T-helper 2 cell treated with Interferon-gamma antibody and Interleukin-4, amounts not matched to agents 100 ng/mL and 5 ng/mL, for 36 hours (primary cell): ENCODE measurements at regions not wholly inside any gene's neighbourhood (a gene's known extent, or its start where the extent isn't known, plus 50 kb on each side); places are given as distances from the start of the nearest gene placed in this dataset.
"Not testable (repeated sequence)": the region's sequence is repeated elsewhere in the genome, so short reads cannot be mapped to it uniquely, and the experiment has no call there.

Experiments used
- intact Hi-C: fragments of 100-400 bp; cut with micrococcal nuclease; formaldehyde crosslinking; loops from one replicate; pipeline ENCODE4 v1.15.1; 2023

DNA sequence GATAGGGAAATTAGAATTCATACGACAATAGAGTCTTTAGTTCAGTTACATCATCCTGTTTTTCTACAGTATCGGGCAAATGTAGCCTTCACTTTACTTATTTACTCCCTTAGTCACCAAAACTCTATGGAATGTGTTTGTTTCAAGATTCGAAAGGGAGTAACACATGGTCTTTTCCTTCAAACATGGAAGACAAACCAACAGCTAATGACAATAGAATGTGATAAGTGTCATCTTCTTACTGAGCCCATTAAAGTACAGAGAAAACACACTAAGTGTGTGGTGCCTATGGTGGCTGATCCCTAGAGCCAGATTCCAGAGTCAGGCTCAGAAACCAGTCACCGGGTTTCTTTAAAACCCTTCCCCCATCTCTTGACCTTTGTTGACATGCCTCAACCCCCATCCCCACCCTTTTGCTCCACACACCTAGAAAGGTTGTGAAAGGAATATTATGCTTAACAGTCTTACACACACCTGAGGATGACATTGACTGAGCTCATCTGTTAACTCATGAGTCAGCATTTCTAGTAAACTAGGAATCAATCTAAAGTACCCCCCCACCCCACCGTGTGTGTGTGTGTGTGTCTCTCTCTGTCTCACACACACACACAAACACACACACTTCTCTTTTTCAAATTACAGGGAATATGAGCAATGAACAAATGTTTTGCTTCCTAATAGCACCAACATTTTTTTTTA lies 549.6 kb upstream of the CCDC54 start:
- intact Hi-C loops: loop anchor here (5.0 kb wide), 1 partner anchor 1460 kb away; the partner anchor contains the start of gene ALCAM

DNA sequence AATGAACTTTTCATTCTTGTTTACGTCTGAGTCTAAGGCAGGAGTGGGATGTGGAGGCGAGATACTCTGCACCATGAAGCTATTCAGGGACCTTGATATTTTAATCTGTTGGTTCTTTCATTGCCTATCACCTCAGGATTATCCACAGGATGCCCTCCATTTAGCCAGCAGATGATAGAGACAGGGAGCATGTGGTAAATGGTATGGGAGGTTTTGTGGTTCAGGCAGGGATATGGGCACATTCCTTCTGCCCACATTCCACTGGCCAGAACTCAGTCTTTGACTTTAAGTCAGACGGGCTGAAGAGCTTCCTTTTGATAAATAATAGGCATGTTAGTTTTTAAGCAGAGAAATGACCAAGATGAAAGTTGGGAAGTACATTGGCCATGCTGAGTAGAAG lies 548.0 kb upstream of the CCDC54 start:
- intact Hi-C loops: loop anchor here (5.0 kb wide), 1 partner anchor 1462 kb away; the partner anchor contains the start of gene ALCAM

DNA sequence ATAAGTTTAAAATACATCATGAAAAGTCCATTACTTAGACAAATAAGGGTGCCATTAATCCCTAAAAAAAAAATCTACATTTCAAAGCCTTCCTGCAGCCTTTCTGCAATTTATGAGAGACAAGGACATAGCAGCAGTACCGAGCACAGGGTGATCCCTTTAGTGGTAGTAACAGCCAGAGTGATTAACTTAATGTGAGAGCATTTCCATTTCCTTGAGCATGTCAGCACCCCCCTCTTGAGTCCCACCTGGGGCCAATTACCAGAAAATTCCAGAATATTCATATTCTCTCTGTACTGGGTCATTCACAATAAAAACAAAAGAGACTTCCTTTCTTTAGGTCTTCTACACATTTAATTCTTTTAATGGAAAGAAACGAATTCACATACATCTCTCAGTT lies 546.9 kb upstream of the CCDC54 start:
- intact Hi-C loops: no loop called here

DNA sequence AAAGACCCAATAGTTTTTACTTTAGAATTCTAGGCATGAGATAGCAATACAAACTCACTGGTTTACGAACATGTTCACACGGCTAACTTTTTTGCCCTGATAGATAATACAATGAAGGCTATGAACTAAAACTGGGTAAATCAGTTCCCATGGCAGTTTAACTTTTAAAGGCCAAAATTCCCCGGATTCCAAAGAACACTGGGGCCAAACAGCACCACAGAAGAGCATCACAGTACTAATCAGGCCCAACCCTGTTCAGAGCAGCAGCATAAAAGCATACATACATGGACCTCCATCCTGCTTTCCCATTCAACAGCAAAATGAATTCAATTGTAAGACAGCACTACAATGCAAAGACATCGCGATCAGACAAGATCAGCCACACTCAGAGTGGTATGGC lies 540.3 kb upstream of the CCDC54 start:
- intact Hi-C loops: no loop called here

DNA sequence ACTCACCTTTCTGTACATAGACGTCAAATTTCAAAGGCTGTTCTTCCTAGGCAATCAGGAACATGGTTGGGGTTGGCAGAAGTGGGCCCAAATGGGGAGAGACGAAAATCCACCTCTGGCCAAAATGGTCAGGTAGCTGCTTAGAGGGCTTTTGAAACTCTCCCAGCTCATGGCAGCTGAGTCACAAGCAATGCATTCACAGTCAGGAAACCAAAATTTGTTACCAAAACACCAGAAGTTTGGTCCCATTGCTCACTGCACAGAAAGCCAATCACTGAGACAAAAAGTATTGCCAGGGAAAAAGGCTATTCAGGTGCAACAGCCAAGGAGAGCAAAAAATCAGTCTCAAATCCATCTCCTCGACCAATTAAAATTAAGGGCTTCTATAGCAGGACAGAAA lies 539.6 kb upstream of the CCDC54 start:
- intact Hi-C loops: no loop called here

DNA sequence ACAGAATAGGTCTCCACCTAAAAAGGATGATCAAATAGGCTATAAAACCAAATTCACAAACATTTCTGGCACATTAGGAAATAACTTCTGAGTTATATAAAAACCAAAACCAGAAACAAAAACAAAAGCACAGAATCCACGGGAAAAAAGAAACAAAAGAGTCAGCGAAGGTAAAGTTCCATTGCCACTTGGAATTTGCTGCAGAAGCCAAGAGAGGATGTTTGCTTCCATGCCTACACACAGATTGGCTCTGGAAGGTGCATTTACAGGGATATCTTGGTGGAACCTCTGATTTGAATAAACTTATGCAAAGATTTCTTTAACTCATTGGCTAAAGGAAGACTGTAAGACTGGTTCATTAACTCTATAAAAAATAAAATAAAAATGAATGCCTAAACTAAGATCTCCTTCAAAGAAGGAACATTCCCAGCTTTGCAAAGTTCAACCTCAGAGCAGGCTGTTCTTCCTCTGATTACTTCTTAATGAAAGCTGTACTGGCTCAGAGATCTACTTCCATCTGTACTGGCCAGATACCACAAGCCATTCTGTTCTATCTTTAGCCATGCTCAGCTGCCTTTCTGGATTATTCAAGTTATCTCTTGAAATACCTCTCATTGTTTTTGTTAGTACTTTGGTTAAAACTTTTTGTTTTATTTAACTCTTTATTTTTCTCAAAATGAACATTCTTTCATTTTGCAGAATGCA lies 537.5 kb upstream of the CCDC54 start:
- intact Hi-C loops: no loop called here

DNA sequence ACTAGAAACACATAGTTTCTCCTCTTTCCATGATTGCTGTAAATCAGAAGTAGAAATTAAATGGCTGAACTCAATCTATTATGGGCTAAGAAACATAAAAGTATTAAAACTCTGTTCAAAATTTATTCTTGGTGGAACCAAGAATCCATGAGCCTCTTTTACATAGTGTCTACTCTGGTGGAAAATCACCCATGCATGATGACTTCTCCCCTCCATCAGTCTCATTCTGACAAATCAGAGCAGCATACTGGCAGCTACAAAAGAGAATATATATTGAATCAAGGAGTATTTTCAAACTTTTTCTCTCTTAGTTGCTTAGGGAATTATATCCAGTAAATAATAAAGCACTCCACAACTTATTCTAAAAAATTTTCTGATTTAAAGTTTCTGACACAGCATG lies 536.9 kb upstream of the CCDC54 start:
- intact Hi-C loops: no loop called here

DNA sequence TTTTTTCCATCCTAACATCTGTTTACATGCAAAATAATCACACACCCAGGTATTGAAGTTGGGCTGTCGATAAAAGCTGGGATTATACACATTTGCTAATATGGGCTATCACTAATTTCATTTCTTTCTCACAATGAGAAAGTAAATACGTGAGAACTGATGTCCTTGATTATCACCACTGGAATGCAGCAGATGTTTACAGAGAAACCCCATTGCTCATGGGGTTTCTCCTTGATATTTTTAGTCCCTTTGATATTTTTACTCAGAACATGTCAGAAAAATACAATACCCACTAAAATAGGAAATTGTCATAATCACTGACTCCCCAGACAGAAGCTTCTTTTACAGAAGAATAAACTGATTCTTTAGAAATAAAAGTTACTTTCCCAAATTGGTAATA lies 535.1 kb upstream of the CCDC54 start:
- intact Hi-C loops: no loop called here

DNA sequence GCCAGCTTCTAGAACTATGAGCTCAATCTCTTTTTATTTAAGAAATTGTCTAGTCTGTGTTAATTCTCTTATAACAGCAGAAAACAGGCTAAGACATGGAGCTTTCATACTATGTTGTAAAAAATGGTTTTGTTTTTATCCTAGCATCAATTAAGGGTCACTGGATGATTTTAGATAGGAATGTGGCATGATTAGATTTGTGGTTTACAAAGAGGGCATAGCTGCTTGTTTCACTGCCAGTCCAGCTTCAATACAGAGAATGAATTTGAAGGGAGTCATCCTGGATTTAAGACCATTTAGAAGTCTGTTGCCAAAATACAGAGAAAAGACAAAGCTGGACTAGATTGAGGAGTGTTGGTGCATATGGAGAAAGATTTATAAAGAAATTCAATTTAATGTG lies 532.6 kb upstream of the CCDC54 start:
- intact Hi-C loops: no loop called here

DNA sequence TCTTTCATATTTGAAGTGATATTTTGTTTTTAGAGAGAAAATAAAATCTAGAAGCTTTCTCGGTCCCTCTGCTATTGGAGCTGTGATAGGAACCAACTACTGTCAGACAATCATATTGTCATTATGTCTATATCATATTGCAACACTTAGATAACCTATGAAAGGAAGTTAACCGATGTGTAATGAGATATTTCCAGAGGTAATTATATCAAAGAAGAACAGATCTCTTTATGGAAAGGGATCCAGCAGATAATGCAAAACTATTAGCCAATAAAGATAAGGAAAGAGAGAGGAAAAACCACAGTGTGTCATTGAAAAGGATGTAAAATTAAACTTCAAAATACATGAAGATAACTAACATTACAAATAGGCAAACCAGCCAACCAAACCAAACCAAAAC lies 529.1 kb upstream of the CCDC54 start:
- intact Hi-C loops: no loop called here

DNA sequence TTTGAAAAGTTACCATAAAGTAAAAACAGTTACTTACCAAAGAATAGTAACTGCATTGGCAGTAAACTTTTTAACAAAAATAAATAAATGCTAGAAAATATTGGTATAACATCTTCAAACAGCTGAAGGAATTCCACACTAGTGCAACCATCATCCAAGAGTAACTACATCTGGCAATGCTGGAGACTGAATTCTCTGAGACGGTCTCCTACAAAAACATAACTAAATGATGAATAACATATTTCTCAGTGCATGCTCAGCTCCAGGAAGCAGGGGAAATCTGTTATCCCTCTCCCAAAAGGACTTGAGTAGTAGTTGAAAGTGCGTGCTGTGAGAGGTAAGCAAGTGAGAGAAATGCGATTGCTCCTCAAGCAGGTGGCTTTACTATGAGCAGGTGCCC lies 526.8 kb upstream of the CCDC54 start:
- intact Hi-C loops: no loop called here

DNA sequence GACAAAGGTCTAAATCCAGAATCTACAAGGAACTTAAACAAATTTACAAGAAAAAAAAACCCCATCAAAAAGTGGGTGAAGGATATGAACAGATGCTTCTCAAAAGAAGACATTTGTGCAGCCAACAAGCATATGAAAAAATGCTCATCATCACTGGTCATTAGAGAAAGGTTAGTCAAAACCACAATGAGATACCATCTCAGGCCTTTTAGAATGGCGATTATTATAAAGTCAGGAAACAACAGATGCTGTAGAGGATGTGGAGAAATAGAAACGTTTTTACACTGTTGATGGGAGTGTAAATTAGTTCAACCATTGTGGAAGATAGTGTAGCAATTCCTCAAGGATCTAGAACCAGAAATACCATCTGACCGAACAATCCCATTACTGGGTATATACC lies 518.9 kb upstream of the CCDC54 start:
- intact Hi-C loops: not testable (repeated sequence)

DNA sequence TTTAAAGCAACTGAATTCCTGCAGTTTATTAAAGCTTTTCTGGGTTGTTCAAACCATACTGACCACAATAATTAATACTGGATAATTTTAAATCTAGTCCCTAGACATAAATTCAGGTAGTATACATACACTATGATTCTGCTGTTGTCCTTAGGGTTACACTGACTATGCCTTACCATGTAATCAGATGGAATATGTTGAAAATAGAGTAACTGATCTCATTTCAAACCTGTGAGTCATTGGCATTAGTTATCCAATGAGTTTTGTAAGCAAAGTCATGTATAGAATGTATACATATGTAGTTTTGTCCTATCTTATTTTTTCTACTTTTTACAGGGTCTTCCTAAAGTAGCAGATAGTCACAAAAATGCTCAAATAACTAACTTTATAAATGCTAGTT lies 517.1 kb upstream of the CCDC54 start:
- intact Hi-C loops: no loop called here

DNA sequence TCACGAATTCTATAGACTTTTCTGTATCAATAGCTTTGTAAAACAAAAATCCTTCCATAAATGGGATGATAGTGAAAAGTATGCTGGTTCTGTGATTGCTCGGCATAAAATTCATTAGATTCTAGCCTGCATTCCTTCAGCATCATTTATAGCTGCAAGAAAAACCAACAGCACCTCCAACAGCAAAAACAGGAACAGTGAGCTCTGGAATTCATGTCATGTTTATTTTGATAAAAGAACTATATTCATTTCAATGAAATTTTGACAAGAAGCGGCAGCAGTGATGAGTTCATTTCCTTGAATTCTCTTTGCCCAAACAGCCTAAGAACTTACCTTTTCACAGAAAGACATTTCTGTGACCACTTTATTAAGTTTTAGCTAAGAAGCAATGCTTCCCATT lies 515.2 kb upstream of the CCDC54 start:
- intact Hi-C loops: no loop called here

DNA sequence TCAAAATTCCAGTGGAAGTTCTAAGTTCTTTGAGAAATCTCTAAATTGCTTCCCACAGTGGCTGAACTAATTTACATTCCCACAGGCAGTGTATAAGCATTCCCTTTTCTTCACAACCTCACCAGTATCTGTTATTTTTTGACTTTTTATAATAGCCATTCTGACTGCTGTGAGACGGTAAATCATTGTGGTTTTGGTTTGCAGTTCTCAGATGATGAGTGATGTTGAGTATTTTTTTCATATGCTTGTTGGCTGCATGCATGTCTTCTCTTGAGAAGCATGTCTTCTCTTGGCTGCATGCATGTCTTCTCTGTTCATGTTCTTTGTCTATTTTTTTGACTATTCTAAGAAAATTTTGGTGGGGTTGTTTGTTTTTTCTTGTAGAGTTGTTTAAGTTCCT lies 499.6 kb upstream of the CCDC54 start:
- intact Hi-C loops: no loop called here

DNA sequence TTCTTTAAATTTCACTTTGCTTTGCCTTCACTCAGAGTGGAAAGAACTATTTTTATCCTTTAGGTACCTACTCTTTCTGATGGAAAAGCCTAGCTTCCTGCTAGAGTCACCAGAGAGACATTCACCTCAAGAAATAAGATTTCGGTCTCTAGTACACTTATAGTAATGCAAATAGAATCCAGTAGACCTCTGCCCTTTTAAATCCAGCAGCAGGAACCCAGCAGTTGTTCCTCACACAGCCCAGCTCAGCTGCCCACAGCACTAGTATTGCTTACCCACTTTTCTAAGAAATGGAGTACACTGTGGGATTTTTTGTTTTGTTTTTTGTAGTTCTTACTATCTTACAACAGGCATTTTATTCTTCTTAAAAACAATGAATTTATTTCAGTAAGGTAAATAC lies 497.0 kb upstream of the CCDC54 start:
- intact Hi-C loops: no loop called here

DNA sequence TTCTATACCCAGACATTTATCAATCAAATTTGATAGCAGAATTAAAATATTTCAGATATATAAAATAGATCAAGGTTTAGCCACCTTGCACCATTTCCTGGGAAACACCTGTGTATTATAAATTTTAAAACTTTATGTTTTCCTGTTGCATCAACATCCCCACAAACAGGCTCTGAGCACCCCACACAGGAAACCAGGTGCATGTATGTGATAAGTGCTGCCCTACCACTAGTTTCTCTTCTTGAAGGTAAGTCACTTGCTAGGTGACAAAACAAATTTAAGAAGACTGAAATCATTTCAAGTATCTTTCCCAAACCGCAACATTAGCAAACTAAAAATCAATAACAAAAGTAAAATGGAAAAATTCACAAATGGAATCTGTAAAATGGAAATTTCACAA lies 496.1 kb upstream of the CCDC54 start:
- intact Hi-C loops: no loop called here

DNA sequence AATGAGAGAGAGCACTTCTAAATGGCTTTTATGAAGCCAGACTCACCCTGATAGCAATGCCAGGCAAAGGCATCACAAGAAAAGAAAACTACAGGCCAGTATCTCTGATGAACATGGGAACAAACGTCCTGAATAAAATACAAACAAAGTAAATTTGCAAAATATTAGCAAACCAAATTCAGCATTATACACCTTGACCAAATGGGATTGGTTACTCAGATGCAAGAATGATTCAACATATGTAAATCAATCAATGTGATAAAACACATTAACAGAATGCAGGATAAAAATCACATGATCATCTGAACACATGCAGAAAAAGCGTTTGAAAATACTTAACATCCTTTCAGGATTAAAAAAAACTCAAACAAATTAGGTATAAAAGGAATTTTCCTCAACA lies 494.9 kb upstream of the CCDC54 start:
- intact Hi-C loops: no loop called here

DNA sequence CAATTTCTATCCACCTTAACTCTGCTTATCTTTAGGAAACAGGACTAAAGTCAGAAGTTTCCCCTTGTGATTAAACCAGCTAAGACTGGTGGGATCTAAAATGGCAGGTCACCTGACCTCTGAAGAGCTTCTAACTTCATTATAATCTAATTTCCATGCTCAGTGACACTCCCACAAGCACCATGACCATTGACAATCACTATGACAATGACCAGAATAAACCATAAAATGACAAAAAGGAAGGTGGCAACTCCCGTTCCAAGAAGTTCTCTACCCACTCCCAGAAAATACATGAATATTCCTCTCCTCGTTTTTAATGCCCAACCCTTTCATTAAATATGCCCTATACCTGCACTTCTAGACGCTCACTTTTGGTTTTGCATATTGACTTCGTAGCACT lies 471.2 kb upstream of the CCDC54 start:
- intact Hi-C loops: no loop called here

DNA sequence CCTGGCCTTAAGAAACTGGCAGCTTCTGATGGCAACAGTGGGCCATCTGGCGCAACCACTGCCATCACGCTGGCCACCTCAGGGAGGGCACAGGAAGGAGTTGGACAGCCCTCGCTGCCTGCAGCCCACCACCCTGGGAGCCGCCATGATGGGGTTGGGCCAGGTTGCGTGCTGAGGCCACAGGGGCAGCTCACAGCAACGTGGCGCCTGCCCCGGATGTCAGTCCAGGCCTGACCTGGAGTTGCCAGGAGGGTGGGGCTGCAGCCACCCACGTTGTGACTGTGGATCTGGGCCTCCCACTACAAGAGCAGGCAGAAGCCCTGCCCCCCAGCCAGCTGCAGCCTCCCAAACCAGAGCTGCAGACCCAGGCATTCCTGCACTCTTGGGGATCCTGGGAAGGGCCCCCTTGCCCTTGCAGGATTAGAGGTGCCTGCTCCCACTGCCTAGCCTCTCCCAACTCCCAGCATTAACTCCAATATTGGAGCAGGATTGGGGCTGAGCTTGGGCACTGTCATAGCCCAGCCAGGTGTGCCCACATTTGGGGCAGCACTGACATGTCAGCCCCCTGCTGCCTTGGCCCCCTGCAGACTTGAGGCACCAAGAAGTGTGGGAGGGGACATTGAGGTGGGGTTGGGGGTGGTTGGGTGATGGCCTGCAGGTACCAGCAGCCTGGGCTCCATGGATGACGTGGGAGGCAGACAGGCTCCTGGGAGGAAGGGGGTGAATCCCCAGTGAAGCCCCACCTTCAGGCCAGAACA lies 468.9 kb upstream of the CCDC54 start:
- intact Hi-C loops: no loop called here

DNA sequence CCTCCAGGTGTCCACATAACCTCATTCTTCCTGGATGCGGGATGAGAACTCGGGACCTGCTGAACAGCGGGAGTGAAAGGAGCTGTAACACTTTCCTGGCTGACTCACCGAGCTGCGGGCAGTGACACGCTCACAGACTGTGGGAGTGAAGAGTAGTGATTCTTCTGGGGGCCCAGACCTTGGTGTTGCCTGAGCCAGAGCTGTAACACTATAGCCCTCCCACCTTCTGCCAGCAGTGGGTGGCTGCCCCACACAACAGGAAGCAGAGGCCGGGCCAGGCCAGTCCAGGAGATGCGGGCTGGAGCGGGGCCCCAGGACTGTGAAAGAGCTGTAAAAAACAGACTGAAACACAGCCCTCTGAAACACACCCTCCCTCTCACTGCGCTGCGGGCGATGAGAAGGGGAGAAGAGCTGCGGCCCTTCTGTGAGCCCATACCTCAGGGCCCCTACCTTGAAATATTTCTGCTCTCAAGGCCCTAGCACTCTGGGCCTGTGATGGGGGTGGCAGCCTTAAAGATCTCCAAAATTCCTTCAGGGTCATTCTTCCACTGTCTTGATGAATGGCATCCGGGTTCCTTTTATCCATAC lies 464.0 kb upstream of the CCDC54 start:
- intact Hi-C loops: no loop called here

DNA sequence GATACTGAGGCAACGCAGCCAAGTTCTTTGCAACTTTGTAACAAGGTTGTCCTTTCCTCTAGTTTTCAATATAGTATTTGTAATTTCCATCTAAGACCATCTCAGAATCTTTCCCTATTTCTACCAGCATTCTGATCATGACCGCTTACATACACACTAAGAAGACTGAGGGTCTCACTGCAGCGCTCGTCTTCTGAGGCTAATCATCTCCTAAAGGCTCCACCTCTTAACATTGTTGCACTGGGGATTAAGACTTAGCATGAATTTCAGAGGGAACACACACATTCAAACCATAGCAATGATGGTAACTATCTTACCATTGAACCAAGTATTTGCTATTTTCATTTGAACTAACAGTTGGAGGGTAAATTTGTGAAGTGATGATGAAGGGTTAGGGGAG lies 463.3 kb upstream of the CCDC54 start:
- intact Hi-C loops: no loop called here
